Left cardiac atrium (tissue), 4 donors: ENCODE measurements at regions not wholly inside any gene's neighbourhood (a gene's known extent, or its start where the extent isn't known, plus 50 kb on each side); places are given as distances from the start of the nearest gene placed in this dataset.

Experiments
- ATAC-seq, 2 donors: fragments of 200-7000 bp; cut with Tn5 transposase; one replicate each; pipeline ENCODE4 v1.9.1; 2020; ENCODE audit warnings: mild to moderate bottlenecking in 2 of 2, moderate library complexity in 2 of 2
- DNase-seq: peaks from one replicate; pipeline ENCODE4 v3.0.0-alpha.2; 2020
- intact Hi-C, 2 donors: fragments of 100-400 bp; cut with DNase I; formaldehyde crosslinking; loops; one replicate each; pipeline versions ENCODE4 v1.14.1 to v1.15.1; 2022 to 2023
- donor health status: DM: no; HTN: yes; CAD: no.
- donor health status: DM: no; HTN: yes; CAD: no; lungs with severe emphysema.
- donor health status: DM: yes; HTN: yes; CAD: no.
- donor health status: Dilated cardiomyopathy.

DNA sequence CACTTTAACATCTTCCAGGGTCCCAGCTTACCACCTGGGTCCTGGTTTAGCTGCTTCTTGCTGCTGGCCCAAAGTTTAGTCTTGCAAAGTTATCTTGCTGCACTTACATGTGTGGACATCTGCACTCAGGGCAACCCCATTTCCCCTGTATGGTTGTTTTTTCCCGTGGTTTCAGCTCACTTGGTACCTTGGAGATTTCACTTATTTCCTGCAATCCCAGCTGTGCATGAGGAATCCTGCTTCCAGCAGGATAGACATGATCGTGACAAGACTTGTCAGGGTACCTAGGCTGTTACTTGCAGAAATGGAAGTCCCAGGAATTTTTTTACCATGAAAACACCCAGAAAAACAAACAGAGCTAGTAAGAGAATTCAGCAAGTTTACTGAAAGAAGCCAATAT lies 95.9 kb upstream of the LEP start:
- ATAC-seq: no peak
- DNase-seq: no peak
- intact Hi-C loops: no loop called here

DNA sequence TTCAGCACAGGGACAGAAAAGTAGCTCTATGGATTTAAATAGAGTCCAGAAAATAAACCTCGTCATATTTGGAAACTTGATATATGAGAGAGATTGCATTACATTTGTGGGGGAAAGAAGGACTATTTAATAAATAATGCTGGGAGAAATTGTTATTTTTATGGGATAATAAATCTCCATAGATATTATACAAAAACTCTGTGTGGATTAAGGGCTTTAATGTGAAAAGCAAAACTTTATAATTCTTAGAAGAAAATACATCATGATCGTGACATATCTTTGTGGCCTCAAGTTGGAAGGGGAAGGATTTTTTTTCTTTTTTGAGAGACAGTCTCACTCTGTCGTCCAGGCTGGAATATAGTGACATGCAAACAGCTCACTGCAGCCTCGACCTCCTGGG lies 95.0 kb upstream of the LEP start:
- no peak for ATAC-seq
- intact Hi-C loops: no loop called here
- DNase-seq: no peak

DNA sequence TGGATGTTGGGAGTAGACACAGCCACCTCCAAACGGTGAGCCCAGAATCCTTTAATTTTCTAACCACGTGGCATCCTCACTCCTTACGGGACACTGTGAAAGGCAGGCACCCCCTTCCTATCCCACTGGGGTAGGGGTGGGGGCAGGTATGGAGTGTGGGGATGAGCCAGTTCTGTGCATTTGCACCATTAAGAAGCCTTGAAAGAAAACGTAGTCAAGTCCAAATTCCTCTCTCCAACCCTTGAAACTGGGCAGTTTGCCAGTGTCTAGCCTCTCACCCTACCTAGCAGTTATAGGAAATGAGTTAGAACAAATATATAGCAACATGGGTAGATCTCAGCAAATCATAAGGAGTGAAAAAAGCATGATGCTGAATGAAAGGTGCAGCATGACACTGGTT lies 92.4 kb upstream of the LEP start:
- DNase-seq (no peak), ATAC-seq (no peak)
- intact Hi-C loops: no loop called here

DNA sequence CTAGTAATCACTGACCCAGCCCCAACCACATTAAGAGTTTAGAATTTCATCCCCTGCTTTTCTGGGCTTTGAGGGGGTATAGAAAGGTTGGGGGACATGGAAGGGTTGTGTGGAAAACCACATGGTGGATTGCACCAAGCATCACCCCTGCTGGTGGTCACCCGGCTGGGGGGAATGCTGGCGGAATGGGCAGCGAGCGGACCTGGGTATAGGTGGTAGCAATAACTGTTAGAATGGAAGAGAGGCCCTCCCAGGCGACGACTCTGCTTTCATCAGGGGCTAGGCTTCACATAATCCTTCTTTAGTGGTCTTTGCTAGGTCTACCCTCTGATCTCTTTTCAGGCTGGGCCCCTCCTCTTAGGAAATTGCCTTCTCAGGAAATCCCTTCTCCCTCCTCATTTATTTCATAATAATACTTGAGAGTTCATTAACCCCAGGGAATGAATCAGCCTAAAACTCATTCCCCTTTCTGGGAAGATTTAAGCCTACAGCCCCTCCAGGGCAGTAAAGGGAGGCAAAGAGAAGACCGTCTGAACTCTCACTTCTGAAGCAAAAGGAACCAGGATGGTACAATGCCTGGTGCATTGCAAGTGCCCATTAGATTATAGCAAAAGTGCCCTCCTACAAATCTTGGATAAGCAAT lies 90.7 kb upstream of the LEP start:
- intact Hi-C loops: no loop called here
- DNase-seq: no peak
- no peak for ATAC-seq

DNA sequence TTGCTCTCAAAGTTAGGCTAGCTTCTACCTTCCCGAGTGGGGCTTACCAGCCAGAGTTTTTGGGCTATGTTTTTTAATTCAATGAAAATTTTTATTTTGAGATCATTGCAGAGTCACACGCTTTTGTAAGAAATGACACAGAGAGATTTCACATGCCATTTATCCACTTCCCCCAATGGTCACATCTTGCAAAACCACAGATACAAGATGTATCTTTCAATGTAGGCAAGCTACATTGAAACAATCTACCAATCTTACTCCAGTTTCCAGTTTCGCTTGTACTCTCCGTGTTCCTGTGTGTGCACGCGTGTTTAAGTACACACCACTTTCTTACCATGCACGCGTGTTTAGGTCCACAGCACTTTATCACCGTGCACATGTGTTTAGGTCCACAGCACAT lies 89.4 kb upstream of the LEP start:
- DNase-seq (no peak), ATAC-seq (no peak)
- intact Hi-C loops: no loop called here

DNA sequence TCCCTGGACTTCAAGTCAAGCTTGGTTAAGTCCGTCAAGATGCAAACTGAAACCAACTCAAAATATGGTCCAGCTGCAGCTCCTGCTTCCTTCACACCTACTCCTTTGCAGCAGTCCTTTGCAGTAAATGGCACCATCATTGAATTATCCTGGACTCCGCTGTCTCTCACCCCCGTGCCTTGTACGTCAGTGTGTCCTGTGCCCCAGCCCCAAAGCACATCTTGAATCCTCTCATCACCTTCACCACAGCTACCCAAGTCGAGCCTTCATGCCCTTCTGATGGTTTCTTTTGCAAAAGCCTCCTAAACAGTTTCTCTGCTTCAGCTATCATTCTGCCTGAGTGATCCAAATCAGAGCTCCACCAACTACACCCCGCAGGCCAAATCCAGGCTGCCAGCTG lies 88.4 kb upstream of the LEP start:
- DNase-seq (no peak), ATAC-seq (no peak)
- intact Hi-C loops: no loop called here

DNA sequence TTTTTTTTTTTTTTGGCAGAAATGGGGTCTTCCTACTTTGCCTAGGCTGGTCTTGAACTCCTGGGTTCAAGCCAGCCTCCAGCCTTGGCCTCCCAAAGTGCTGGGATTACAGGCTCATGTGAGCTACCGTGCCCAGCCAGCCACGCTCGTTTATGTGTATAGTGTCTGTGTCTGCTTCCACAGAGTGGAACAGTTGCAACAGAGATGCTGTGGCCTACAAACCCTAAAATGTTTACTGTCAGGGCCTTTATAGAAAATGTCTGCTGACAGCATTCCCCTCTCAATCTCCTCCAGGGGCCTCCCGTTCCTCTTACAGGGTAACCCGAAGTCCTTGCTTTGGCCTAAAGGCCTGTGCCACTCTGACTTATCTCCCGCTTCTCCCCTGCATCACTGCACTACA lies 87.6 kb upstream of the LEP start:
- intact Hi-C loops: no loop called here
- no peak for DNase-seq
- no peak for ATAC-seq

DNA sequence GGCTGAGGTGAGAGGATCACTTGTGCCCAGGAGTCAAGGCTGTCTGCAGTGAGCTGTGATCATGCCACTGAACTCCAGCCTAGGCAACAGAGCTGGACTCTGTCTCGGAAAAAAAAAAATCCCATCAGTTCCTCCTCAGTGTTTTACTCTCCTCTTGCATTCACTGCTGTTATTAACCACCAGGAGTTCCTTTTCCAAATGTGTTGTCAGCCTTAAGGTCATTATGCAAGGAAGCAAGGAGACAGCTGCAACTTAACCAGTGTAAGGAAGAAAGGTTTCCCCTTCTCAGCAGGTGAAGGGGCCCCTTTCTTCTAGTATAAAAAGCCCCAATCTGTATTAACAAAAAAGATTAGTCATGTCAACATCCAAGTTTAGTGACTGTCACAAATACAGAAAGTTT lies 86.6 kb upstream of the LEP start:
- ATAC-seq (no peak), DNase-seq (no peak)
- intact Hi-C loops: no loop called here

DNA sequence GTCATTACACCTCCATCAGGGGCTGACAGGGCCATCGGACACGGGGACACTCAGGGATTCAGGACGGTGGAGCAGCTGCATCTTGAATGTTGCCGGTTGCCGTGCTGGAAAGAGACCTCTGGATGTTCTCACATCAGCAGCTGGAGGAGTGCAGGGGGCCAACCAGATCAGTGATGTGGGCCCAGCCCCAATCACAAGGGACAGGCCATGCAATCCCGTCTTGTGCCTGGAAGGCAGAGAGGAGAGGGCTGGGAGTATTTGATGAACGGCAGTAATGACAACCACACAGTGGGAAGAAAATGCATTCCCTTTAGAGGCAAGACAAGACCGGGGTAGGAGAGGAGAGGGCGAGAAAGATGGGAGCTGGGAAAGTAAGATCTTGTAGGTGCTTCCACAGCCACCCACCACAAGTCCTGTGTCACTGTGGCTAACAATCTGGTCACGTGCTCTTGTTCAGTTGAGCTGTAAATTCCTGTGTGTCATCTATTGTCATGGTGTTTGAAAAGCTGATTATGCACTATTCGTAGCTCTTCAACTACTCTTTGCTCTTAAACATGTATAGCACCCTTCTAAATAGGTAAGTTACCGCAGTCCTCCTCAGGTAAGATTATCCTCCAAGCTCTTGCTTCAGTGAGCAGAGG lies 85.9 kb upstream of the LEP start:
- ATAC-seq (no peak), DNase-seq (no peak)
- intact Hi-C loops: no loop called here

DNA sequence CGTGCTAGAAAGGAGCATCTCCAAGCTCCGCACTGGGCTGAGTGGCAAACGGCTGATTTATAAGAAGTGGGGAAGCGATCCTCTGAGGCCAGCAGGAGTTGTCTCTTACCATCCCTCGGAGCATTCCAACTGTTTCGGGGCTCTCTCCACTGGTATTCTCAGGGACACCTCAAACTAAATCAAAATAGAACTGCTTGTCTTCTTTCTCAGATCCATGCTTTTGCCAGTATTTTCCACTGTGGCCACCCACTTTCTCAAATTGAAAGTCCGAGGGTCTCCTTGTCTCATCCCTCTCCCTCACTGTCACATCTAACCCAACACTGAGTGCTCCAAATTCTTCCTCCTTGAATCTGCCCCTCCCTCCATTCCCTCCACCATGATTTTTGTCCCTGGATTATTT lies 83.2 kb upstream of the LEP start:
- intact Hi-C loops: no loop called here
- DNase-seq: no peak
- no peak for ATAC-seq

DNA sequence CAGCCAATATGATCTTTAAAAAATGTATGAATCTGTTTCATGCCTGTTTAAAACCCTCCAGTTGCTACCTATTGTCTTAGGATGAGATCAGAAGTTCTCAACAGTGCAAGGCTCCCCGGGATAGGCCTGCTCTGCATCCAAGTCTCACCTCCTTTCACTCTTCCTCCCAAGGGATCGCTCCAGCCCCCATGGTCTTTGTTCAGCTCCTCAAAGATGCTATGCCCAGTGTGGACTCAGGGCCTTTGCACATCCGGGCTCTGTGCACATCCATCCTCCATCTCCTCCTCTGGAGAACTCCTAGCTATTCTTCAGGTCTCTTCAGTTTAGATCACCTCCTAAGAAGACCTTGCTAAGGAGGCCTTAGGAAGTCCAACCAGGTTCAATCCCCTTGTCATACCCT lies 82.7 kb upstream of the LEP start:
- intact Hi-C loops: no loop called here
- no peak for DNase-seq
- ATAC-seq: no peak

DNA sequence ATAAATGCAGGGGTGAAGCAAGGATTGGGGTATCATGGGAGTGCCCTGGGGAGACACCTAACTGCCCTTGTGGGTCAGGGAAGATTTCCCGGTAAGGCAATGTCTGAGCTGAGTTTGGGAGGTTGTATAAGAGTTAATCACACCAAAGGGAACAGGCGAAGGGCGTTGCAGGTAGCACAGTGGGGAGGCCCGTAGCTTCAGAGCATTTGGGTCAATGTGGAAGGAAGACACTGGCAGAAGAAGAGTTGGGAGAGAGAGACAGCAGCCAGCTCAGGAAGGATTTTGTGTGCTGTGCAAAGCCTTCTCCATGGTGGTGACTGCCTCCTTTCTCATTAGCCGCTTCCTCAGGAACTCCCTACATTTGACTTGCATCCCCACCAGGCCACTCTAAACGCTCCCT lies 80.8 kb upstream of the LEP start:
- intact Hi-C loops: no loop called here
- no peak for ATAC-seq

DNA sequence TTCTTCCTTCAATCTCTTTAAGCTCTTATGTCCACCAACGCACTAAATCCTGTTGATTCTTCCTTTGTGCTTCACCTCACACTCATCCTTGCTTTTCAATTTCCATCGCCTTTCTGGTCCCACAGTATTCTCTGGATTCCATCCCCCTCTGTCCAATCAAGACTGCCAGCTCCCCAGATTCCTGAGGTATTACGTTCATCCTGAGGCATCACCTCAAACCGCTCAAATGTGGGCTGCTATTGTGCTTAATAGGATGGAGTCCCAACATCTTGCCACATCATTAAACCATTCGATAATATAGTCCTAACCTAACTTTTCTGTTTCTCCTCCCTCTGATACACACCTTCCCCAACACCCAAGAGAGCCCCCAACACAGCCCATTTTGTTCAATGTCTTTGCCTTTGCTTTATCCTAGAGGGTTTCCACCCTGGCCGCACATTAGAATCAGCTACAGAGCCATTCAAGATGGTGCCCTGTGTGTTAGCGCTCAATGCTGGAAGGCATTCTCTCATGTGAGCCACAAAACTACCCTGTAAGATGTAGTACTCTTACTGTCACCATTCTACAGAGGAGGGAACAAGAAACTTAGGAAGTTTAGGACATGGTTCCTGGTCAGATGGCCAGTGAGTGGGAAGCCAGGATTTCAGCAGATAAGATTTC lies 79.5 kb upstream of the LEP start:
- DNase-seq (no peak), ATAC-seq (no peak)
- intact Hi-C loops: no loop called here

More for the DNA sequence above, 80.8 kb upstream of the LEP start:
- no peak for DNase-seq

DNA sequence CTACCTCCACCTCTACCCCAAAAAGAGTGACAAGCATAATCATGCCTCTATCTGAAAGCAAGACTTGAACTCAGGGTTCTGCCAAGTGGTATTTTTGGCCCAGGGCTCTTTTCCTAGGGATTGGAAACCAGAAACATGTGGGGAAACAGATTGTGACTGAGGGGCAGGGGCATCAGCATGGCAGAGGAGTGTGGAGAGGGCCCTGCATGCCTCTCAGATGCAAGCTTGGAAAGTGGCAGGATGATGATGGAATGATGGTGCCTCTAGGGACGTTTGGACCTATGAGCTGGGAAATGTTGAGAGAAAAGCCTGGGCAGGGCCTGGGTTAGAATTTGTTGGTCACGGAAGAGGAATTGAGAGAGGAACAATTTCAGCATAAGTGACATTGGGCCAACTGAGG lies 78.4 kb upstream of the LEP start:
- intact Hi-C loops: no loop called here
- ATAC-seq: no peak
- DNase-seq: no peak

DNA sequence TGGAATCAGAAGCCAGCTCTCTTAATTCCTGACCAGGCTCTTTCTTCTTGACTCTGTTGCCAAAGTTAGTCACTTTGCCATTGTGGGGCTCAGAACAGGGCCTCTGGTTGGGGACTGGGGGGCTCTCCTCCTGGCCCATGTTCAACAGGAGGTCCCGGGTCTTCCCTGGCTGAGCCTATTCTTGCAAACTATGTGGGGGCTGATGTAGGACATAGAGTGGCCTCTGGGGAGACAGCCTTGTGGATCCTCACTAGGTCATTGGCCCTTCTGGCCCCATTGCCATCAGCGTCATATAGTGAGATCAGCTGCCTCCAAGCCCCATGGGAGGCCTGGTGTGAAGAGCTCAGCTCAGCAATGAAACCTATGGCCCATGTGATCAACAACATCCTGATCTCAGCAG lies 77.6 kb upstream of the LEP start:
- no peak for DNase-seq
- intact Hi-C loops: no loop called here
- ATAC-seq: no peak

DNA sequence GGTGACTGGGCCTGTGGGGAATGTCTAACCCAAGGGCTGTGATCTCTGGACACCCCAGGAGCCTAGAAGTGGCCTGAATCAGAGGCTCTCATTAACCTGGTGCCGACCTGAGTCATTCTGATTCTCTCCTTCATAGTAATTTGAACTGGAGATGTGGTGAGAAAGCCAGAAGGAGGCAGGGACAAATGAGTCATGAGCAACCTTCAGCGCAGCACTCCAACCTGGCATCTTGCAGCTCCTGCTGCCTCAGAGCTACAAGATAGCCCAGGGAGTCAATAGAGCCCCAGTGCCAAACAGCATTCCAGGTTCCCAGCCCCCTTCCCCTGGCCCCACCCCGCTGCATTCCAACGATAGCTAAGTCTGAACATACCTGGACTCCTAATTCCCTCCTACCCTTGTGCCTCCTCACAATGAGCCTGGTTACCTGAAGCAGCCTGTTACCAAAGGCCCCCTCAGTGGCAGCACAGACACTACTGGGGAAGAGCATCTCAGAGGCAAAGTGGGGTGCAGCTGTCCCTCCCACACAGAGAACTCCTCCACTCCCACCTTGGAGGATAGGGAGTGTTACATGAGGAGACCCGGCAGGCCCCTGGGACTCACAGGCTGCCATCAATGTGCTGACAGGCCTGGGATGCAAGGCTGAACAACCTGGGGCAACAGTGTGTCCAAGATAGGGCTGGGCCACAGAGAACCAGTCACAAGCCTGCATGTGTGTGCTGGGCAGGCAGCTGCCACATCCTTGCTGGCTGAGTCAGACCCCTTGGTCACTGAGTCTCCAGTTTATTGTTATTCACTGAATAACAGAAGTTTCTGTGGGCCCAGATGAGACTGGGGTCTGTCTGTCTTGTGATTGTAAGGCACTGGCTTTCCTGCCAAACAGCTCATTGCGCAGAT lies 76.8 kb upstream of the LEP start:
- intact Hi-C loops: no loop called here
- peak in 1 of 2 donors; percentile 30 for ATAC-seq
- DNase-seq: no peak

DNA sequence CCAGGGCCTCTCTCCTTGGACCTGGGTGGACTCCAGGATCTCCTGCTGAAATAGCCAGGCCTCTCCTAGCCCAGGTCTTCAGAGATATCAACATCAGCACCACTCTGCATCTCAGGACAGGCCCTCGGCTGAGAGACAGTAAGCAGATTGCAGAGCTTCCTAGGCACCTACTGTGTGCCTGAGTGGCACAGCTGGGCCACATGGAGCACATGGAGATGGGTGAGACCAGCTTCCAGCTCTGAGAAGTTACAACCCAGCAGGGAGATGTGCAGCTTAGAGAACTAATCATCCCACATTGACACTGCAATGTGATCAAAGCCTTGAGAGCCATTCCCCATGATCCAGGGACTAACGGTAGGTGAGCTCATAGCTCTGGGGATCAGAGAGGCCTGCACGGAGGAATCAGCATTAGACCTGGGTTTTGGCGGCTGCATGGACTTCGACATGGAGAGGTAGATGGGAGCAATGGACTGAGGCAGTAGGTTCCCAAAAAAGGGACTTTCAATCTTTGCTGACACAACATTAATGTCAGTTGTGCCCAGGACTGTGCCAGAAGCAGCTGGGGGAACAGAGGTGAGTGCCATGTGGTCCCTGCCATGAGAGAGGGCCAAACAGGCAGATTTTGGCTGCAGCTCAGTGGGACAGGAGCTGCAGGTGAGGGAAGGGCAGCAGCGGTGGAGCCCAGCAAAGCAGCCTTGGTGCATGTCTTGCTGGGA lies 76.0 kb upstream of the LEP start:
- DNase-seq (no peak), ATAC-seq (no peak)
- intact Hi-C loops: no loop called here

DNA sequence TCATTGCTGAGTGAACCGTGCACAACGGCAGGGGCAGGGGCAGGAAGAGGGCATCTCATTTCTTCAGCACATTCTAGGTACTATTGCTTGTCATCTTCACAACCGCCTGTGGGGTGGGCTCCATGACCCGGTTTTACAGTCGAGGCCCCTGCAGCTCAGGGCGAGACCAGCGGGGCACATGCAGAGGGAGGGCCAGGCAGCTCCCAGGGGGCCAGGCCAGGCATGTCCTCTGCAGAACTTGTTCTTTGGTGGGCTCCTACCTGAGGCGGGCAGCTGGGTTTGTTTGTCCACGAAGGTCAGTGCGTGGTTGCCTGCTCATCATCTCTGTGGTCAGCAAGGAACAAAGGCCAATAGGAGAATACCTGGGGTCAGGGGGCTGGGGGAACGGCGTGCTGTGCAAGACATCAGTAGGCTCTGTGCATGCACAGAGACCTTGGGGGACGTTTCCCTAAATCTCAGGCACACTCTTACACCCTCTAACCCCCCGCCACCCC lies 75.1 kb upstream of the LEP start:
- intact Hi-C loops: no loop called here

DNA sequence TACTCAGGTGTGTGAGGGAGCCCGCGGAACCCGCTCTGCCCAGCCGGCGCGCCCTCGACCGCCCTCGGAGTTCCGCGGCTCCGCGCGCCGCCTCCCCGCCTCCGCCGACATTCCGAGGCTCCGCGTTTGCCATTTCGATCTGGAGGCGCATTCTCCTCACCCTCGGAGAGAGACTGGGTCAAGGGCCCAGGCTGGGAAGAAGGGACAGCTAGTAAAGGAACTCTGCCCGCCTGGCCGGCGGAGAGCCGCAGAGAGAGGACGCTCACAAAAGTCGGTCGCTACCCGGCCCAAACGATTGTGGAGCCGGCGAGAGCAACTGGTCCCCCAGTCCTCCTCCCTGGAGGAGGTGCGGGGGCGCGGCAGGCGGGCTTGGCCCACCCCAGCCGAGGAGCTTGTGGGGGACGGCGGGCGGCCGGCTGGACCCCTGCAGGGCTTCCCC lies 74.5 kb upstream of the LEP start:
- DNase-seq: no peak
- ATAC-seq: peak in 1 of 2 donors; percentile 10
- intact Hi-C loops: no loop called here

More for the DNA sequence above, 75.1 kb upstream of the LEP start:
- ATAC-seq: no peak
- no peak for DNase-seq
